GM19238 (cell line): ENCODE measurements at regions not wholly inside any gene's neighbourhood (a gene's known extent, or its start where the extent isn't known, plus 50 kb on each side); places are given as distances from the start of the nearest gene placed in this dataset.

Experiments
- DNase-seq: peaks from one replicate; pipeline ENCODE4 v3.0.0; 2011; ENCODE audit warnings: low spot score; ENCODE audit not compliant: insufficient read length

- DNase-seq = no peak
These were observed 193.1 kb upstream of the KLF14 start for GRCh38 chr7:130927062-130927461.

GRCh38 chr7:130927564-130927963 lies 193.6 kb upstream of the KLF14 start:
- DNase-seq = no peak

DNA sequence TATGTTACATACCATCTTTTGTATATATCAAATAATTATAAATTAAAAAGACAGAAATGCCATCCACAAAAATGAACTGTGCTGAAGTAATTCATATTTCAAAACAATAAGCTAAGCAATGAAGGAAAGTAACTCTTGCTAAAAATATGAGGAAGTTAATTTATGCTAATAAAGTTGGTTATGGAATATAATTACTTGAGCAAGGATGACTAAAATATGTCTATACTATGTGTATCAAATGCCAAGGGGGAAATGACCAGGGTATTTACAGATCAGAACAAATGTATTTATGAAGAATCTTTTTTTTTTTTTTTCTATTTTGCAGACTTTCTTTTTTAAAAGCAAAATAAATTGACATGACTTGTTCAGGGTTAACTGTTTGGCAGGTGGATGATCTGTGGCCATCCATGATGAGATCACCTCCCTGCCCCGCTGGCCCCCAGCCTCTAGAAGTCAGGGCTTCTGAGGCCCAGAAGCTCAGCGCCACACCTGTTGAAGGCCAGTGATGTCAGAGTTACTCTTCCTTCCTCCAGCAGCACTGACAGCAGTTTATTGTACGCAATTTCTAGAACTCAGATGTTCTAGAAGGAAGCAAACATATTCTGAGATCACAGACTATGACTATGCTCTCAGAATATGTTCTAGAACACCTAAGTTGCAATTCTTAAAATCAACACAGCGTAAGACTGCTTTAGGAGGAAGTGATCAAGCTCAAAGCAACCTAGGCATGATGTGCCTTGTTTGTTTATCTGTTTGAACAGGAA lies 196.1 kb upstream of the KLF14 start:
- no peak for DNase-seq

GRCh38 chr7:130930681-130931080 lies 196.7 kb upstream of the KLF14 start:
- no peak for DNase-seq

DNA sequence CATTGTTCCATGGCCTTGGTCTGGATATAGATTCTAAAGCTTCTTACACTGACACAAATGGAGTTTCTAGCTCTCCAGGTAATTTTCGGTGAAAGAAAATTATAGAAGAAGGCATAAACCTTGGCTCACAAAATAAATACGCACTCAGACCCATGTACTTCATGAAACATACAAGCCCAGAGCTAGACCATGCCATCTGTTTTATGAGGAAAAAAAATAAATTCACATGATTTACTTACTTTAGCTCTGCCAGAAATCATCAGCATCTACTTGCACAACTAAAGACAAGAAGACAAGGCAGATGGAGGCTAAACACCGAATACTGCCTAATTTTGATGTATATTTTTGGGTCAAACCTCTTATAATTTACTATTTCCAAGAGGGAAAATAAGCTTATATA lies 197.4 kb upstream of the KLF14 start:
- no peak for DNase-seq

DNA sequence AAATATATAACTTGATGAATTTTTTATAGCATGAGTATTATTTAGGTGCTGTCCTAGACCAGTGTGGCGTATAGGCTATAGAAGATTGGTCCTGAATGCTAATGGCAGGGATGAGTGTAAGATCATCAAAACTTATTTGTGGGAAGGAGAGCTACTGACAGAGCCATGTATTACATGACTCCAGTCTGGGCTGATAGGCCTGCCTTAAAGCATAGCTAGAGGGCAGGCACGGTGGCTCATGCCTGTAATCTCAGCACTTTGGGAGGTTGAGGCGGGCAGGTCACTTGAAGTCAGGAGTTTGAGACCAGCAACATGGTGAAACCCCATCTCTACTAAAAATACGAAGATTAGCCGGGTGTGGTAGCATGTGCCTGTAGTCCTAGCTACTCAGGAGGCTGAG lies 198.1 kb upstream of the KLF14 start:
- DNase-seq = no peak

DNA sequence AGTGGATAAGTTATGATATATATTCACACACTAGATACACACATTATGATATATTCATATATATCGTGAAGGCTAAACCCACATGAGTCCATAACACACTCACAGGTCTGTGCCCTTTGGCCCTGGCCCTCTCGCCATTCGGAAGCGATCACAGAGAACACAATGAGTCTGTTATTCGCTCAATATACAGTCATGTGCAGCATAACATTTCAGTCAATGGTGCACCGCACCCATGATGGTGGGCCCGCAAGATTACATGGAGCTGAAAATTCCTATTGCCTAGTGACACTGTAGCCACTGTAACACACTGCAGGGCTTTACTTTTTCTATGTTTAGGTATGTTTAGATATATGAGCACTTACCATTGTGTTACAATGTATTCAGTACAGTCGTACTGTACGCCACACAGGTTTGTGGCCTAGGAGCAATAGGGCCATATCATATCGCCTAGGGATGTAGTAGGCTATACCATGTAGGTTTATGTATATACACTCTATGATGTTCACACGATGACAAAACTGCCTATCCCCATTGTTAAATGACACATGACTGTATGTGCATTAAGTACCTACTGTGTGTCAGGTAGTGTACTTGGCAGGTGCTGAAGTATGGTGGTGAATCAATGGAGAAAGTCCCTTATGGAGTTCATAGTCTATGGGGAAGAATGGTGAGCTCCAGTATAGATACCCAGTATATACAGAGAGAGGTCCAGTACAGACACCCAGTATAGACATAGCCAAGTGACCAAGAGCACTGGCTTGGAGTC lies 198.8 kb upstream of the KLF14 start:
- no peak for DNase-seq

DNA sequence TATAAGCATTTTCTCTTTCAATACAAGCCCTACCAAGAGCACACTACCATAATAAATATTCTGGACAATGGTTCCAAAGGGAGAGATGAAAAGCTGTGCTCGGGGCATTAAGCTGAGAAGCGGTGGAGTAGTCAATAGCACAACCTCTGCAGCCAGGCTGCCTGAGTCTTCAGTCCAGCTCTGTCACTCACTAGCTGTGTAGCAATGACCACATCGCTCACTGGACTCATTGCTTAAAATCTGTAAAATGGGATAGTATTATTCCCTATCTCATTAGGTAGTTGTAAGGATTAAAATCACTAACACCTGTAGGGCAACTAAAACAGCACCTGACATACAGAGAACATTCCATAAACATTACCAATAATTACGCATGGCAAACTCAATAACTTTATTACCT lies 199.9 kb upstream of the KLF14 start:
- no peak for DNase-seq

DNA sequence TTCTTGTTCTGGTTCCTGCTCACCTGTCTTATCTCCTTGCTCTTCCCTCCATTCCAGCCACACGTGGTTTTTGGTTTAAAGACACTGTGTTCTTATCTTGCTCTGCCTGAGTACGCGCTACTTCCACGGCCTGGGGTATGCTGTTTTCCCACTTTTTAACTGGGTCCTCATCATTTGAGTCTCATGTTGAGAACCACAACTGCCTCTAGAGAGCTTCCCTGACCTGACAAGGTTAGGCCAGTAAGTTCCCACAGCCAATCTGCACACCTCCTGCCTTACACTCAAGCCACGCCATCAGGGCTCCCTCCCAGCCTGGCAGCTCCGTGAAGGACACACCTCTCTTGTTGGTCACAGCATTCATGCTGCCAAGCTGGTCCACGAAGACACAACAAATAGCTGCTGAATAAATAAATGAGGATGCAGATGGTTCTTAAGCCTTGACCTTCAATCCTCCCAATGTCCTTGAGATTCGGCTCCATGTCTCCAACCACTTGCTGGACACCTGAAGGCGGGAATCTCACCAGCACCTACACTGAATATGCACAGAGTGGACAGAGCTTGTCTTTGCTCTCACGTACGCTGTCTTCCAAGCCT lies 201.7 kb upstream of the KLF14 start:
- DNase-seq = no peak

DNA sequence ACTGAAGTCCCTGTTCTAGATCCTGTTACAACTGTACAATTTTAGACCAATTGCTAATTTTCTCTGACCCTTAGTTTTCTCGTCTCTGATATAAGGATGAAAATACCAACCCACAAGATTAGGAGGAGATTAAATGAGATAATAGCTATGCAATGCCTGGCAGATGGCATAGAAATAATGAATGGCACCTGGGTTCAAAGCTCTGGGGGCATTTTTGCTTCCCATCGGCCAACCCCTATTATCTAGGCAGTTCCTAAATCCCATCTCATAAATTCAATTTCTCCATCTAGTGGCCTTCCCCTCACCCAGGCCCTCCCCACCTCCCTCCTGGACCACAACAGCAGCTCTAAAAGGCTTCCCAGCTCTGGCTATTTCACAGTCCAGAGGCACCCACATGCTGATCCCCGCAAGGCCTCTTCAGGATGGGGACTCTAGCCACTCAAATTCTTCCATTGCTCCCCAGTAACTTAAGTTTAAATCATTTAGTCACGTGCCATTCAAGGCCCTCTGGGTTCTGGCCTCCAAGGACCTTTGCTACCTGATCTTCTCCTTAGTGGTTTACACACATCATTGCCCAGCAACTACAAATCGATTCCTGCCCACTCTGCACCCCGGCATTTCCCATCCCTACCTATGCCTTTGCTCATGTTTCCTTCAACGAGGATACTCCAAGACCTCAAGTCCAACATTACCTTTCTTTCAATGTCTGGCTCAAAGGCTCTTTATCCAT lies 202.4 kb upstream of the KLF14 start:
- DNase-seq = no peak

DNA sequence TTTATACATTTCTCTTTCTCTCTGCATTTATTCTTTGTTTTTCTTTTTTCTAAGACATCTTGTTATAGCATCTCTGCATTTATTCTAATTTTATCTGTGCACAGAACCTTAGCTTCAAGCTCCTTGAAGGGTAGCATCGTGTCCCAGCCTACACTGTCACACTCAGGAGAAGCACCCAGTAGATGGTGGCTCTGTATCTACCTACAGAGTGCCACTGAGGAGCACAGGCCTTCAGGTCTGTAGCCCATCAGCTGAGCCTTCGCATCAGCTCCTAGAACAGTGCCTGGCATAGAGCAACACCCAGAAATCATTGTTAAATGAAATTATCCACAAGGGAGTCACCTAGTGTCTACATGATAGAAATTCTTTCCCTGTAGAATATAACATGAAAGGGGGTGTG lies 203.0 kb upstream of the KLF14 start:
- DNase-seq = no peak

DNA sequence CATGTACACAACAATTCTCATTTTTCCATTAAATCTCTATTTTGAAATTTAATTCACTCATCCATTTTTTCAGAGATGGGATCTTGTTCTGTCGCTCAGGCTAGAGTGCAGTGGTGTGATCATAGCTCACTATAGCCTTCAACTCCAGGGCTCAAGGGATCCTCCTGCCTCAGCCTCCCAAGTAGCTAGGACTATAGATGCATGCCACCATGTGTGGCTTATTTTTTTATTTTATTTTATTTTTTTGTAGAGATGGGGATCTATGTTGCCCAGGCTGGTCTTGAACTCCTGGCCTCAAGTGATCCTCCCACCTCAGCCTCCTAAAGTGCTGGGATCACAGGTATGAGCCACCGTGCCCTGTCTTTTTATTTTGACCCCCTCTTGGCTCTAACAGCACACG lies 203.8 kb upstream of the KLF14 start:
- no peak for DNase-seq

DNA sequence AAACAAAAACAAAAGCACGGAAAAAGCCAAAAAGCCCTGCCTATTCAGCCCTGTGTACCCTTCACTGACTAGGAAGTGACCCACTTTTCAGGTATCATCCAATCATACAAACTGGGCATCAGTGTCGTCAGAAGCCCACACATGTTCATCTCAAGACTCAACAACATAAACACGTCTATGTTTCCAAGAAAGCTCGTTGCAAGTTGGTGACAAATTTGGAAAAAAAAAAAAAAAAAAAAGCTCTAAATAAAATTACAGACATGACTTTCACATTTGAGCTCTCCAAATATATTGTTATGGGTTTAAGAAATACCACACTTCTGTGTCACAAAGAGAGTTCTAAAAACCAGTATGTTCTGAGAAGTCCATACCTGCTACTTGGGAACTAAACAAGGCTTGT lies 204.7 kb upstream of the KLF14 start:
- DNase-seq = no peak

DNA sequence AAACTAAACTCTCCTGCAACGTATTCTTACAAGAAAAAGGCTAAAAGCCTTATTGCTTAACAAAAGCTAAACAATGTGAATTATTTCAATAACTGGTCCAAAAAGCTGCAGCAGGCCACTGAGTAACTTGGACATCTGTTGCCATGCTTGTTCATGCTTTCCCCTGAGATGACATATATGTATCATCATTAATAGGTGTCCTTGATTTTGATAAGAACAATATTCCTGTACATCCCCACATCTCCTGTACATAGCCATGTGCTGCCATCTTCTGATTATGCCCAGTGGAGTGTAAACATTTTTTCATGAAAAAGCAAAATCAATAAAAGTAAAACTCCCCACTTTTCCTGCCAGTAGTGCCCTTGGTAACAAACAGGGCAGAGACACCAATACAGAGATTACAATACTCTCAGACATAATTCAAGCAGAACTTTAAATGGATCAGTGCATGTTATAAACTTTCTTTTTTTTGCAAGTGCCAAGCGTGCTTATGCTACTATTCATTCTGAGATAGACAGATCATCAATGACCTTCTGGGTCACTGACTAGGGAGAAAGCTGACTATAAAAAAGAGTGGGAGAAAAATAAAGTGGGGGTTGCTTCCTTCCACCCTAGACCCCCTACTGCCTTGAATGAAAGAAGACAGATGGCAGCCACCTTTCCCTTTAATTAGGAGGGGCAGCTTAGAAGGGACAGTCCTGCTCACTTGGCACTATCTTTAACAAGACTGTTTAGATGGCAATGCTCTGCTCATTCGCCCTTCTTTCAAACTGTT lies 205.5 kb upstream of the KLF14 start:
- DNase-seq = no peak

DNA sequence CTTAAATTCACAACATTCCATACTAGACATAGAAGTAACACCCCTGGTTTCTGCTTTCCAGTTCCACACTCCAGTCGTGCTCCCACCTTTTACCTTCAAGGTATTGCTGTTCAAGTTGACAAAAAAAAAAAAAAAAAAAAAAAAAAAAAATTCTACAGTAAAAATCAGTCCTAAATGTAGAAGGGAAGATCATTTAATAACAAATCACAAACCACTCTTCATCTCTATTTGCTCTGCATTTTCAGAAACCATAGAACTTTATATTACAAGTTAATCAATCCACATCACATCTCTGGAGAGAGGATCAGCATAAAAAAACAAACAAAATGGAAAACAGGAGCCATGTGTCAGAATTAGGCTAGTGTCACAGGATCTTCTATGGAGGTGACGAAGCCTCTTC lies 206.3 kb upstream of the KLF14 start:
- DNase-seq = no peak

DNA sequence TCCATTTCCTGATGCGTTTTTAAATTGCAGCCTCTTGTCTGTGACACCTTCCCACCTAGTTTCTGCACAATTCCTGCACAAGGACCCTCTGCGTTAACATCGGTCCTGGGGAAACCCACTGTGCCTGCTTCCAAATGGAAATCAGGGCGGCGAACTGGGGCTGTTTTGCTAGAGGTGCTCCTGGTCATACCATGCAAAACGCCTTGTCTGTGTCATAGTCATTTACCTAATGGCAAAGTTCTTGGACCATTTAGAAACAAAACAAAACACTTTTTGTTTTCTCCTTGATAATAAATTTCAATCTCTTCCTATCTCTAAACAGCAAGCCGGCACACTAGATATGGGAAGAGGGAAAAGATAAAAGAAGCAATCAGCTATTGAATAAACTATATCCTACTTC lies 206.9 kb upstream of the KLF14 start:
- DNase-seq = no peak

DNA sequence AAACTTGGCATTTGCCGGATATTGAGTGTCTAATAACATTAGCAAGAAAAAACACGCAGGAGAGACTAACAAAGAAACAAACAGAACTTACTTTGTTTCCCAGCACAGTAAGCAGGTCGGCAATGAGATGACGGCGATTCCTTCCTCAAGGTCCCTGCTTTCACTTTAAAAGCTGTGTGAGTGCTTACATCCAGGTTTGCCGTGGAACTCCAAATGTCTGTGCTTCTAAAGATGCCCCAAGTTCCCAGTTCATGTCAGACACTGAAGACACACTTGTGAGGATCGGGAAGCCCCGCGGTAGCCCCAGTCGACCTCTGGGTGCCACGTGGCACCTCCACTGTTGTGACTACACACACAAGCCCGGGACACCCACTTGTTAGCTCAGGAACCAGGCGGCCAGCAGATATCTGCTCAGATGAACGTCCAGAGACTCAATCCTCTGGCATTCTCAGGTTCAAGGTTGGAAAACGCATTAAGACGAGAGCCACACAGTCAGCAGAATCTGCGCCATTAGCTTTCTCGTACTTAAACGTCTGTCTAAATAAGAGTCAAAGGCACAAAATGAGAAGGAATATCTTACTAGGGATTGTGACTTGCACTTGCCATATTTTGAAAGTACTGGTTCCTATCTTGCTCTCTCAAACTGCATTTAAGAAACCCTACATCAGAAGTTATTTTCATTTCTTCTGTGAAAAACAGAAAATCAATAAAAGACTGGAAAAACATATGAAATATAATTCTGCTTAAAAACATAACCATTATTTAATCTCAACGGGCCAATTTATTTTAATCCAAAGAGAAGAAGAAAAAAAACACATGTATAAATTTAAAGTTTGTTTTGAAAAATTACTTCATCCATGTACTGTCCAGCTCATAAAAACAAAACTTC lies 207.6 kb upstream of the KLF14 start:
- DNase-seq = no peak

GRCh38 chr7:130942211-130942964 lies 208.4 kb upstream of the KLF14 start:
- no peak for DNase-seq

- no peak for DNase-seq
These were observed 209.4 kb upstream of the KLF14 start for GRCh38 chr7:130943336-130943901.
